Caki2 (cell line): ENCODE measurements at regions not wholly inside any gene's neighbourhood (a gene's known extent, or its start where the extent isn't known, plus 50 kb on each side); places are given as distances from the start of the nearest gene placed in this dataset.

ENCODE experiments used
- DNase-seq: peaks from one replicate; pipeline ENCODE4 v3.0.0-alpha.2; 2015; ENCODE audit warnings: low read depth
- in situ Hi-C: cut with HindIII; loops from 2 replicates; pipeline ENCODE4 v1.10.0; 2016; ENCODE audit warnings: low sequenced_read_pairs, low pct_unique_long_range_greater_than_20kb, mixed read lengths

DNA sequence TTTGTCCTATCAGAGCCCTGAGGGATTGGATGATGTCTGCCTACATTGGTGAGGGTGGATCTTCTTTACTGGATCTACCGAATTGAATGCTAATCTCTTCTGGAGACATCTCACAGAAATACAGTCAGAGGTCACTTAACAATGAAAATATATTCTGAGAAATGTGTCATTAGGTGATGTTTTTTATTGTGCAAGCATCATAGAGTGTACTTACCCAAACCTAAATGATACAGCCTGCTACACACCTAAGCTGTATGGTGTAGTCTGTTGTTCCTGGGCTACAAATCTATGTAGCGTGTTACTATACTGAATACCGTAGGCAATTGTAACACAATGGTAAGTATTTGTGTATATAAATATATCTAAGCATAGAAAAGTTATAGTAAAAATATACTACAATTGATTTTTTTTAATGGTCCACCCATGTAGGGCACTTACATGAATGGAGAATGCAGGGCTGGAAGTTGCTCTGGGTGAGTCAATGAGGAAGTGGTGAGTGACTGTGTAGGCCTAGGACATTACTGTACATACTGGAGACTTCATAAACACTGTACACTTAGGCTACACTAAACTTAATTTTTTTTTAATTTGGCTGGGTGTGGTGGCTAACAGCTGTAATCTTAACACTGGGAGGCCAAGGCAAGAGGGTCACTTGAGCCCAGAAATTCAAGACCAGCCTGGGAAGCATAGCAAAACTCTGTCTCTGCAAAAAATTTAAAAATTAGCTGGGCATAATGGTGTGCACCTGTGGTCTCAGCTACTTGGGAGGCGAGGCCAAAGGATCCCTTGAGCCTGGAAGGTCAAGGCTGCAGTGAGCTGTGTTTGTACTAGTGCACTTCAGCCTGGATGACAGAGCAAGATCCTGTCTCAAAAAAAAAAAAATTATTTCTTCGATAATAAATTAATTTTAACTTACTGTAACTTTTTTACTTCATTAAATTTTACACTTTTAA lies 226.3 kb upstream of the UBE2E3 start:
- in situ Hi-C loops: no loop called here
- DNase-seq: no peak

DNA sequence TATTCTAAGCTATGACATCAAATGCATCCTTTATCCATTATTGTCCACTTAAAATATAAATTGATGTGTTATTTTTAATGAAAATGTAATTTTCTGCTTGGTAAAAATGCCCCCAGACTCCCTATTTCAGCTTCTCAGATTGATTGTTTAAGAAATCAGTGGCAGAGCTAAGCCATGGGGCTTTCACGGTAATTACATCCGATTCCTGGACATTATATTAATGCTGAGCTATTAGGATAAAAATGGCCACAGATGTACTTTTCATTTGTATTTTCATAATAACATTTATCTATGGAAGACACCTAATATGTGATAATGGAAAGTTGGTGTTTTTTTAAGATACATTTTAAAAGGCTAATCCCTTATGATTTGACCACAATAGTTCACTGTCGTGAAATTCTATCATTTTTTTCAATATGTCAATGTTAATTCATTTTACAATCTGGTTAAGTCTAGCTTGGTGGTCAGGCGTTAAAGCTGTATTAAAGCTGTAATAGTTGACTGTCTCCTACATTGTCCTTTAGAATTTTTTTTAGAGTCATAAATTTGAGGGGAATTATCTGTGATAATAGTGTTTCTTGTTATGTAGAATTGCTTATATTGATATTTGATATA lies 229.0 kb upstream of the UBE2E3 start:
- no peak for DNase-seq
- in situ Hi-C loops: no loop called here

DNA sequence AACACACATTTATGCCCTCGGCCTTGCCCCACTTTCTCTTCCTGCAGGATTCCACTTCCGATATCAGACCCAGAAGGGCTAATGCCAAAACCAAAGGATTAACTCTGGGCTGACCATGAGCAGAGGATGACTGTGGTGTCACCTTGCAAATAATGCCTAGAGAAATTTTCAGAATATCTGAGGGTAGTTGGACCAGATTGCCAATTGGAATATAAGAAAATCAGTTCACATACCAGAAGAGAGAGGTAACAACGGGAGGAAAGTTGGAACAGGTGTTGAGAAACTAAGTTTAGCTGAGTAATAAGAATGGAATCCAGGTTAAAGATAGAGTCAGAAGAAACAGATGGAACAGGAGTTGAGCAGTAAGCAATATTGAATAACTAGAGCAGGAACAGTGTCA lies 232.7 kb upstream of the UBE2E3 start:
- peak; percentile 10 for DNase-seq
- in situ Hi-C loops: no loop called here

DNA sequence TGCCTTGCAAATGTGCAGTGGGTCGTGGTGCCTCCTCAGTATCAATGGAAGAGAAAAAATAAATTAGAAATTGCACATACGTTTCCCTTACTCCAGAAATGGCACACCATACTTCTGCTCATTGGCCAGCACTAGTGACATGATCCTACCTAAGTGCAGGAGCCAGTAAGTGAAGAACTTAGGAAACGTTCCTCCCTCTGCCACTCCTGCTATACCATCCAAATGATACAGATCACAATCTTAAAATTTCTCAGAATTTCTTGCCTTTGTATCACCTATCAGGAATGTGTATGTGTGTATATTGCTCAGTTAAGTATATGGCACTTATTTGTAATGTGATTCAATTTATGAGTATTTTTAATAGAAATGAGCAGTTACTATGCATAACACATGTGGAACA lies 237.0 kb upstream of the UBE2E3 start:
- in situ Hi-C loops: no loop called here
- no peak for DNase-seq

DNA sequence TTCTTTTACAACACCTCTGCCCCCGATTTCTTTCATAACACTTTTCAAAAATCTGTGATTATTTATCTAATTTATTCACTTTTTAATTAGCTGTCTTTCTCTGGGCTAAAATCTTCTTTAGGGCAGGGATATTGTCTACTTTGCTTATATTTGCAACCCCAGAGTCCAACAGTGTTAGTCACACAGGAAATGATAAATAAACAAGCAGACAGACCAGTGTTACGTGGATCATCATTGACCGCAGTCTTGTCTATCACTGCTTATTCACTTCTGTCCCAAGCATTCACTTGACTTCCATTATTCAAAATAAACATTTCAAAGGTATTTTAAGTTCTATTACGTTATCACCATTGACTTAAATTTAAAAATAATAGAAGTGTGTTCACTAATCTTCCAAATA lies 237.6 kb upstream of the UBE2E3 start:
- in situ Hi-C loops: no loop called here

DNA sequence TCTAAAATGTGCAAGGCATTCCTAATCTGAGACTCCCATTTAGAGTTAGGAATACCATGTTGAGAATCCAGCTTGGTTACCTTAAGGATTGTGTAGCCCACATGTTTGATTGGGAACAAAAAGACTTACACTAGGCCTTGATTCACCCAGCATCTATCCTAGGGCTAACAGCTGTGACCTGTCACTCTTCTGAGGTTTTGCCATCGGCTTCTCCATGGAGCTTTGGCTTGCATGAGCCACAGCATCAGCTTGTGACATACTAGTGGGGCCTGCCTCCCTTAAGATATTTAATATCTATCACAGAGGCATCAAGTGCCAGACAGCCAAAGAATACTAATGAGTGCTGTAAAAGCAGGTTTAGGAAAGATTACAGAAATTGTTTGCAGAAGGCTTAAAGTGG lies 241.3 kb upstream of the UBE2E3 start:
- no peak for DNase-seq
- in situ Hi-C loops: no loop called here

More for the DNA sequence above, 237.6 kb upstream of the UBE2E3 start:
- peak; percentile 79 for DNase-seq

DNA sequence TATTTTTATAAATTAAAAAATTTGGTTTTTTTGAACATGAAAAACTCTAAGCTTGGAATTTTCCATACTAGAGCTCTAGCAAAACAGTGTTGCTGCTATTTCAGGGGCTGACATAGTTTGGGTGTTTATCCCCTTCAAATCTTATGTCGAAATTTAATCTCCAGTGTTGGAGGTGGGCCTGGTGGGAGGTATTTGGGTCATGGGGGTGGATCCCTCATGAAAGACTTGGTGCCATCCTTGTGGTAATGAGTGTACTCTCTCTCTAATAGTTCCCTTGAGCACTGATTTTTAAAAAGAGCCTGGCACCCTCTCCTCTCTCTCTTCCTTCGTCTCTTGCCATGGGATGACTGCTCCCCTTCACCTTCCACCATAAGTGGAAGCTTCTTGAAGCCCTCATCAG lies 244.6 kb upstream of the UBE2E3 start:
- no peak for DNase-seq
- in situ Hi-C loops: no loop called here

DNA sequence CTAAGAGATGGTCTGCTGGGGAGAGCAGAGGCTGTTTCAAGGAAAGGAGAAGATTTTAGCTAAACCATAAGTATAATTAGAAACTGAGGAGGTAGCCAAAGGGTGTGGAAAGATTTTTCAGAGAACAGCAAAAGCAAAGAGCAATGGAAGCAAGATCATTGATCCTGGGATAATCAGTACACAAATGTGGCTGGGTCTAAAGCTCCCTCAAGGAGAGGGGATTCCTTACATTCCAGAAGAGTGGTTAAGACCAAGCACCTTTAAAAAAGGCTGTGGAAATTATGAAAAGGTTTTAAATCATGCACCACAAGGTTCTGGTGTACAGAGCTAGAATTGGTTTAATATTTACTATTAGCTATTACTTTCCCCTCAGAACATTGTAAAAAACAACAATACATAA lies 246.0 kb upstream of the UBE2E3 start:
- DNase-seq: no peak
- in situ Hi-C loops: no loop called here

DNA sequence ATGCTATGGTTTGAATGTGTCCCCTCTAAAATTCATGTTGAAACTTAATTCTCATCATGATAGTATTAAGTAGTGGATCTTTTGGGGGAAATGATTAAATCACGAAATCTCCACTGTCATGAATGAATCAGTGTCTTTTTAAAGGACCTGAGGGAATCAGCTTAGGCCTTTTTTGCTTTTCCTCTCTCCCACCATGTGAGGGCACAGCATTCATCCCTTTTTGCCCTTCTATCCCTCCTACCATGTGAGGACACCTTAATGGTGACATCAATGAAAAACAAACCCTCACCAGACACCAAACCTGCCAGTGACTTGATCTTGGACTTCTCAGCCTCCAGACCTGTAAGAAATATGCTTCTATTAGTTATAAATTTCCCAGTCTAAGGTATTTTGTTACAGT lies 247.1 kb upstream of the UBE2E3 start:
- in situ Hi-C loops: no loop called here
- DNase-seq: no peak

DNA sequence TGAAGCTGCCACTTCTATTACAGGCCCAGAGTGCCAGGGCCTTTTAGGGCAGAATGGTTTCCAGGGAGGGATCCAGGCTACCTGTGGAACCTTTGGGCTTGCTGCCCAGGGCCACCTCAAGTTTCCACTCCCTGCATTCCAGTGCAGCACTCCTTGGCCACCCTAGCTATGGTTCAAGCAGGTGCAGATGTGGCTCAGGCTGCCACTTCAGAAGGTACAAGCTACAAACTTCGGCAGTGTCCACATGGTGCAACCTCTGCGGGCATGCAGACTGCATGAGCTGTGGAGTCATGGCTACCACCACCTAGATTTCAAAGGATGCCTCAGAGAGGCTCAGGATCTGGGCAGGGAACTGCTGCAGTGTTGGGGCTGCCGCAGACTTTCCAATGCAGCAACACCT lies 248.1 kb upstream of the UBE2E3 start:
- in situ Hi-C loops: no loop called here

DNA sequence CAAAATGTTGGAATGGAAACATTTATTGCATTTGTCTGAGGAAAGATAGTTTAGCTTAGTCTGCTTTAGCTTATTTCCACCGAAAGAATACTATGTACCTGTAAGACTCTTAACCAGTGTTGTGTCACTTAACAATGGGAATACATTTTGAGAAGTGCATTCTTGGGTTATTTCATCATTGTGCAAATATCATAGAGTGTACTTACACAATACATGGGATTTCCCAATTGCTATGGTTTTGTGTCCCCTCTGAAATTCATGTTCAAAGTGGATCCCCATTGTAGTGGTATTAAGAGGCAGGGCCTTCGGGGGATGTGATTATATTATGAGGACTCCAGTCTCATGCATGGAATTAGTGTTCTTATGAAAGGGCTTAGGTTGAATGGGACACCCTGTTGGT lies 249.4 kb upstream of the UBE2E3 start:
- DNase-seq: no peak
- in situ Hi-C loops: no loop called here

More for the DNA sequence above, 248.1 kb upstream of the UBE2E3 start:
- DNase-seq: no peak

DNA sequence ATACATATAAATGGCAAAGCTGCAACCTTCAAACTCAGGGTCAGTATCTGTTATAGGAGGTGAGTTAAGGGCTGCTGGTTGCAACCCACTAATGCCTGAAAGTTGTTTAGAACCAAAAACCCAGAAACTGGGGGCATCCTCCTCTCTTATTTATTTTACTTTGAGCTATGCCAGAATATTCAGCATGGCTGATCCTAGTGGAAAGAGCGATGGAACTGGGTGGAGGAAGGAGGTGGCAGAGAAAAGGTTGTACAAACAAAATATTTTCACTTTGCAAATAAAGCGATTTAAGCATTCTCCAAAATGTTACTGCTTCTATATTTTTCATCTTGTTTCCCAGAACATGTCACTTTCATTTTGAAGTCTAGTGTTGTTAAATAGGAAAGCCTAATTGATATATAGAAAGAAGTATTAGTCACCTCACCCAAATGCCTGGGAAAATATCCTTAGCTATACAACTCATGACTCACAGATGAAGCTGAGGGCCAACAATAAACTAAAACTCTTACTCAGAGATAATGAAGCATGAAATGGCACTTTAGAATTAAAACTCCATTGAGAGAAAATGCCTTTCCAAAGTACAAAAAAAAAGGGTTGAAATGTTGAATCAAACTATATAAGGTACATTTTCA lies 251.4 kb upstream of the UBE2E3 start:
- in situ Hi-C loops: no loop called here

DNA sequence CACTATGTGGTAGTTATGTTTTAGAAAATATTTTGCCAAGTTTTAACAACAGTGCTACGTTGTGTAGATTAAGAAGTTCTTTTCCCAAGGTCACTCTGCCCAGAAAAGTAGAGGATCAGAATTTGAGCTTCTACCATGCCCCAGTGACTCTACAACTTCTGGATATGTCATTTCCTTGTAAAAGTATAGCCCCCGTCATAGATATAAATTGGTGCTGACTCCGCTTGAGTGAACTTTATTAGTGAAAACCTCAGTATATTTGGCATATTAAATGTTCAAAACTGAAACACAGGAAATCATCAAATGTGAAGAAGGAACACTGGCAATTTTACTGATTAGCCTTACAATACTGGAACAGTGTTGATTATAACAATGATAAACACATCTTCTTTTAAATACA lies 256.7 kb upstream of the UBE2E3 start:
- no peak for DNase-seq
- in situ Hi-C loops: no loop called here

More for the DNA sequence above, 251.4 kb upstream of the UBE2E3 start:
- peak; percentile 76 for DNase-seq

DNA sequence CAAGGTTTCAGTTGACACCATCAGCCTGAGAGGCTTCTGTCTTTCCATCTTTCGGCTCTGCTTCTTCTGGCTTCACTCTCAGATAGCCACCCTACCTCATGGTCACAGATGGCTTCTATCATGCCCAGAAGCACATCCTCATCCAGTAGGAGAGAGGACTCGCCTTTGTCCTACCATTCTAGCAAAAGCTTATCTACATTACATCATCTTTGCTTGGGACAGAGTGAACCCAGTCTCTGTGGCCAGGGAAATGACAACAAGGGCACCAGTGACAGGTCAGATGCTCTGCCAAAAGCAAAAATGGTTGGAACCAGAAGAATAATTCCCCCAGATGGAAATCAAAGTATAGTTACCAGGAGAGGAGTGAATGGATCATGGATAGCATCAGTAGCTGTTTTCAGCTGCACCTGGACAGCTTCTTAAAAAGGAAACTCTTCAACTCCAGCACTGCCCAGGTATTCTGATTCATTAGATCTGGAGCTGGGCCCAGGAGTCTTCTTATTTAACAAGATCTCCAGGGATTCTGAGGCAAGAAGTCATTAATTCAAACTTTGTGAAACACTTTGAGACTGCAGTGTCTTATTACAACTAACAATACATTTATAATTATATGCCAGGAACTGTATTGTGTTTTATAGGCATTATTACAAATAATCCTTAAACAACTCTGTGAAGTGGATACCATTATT lies 257.7 kb upstream of the UBE2E3 start:
- in situ Hi-C loops: no loop called here
- DNase-seq: no peak

DNA sequence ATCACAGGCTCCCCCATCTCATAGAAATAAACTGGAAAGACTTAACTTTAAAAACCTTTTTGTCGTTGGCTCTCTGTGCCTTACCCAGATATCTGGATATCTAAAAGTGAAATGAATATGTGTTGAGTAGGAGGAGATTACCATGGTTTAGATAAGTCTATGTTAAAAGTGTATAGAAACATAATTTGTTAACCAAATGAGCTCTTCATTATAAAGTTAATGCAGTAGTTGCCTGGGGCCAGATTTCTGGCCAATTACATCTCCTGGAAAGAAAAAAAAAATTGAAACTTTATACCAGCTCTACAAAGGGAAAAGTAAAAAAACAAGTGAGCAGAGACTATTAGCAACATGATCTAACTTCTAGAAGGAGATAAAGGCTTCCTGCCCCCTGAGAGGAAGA lies 259.6 kb upstream of the UBE2E3 start:
- in situ Hi-C loops: no loop called here
- DNase-seq: no peak

DNA sequence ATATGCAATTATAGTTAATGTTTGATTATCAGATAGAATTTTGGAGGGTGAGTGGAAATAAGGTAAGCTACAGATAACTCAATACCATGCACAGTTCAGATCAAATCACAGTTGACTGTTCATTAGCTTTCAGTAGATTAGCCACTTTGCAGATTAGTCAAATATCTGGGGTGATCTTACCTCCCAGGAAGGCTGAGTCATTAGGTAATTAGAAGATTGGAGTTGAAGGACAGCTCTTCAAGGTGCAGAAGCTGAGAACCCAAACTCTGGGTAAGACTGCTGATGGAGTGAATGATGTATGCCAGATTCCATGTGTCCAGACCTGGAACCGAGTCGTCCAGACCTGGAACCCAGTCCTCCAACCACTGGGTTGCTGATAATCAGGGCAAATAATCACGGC lies 262.8 kb upstream of the UBE2E3 start:
- in situ Hi-C loops: no loop called here
- no peak for DNase-seq

DNA sequence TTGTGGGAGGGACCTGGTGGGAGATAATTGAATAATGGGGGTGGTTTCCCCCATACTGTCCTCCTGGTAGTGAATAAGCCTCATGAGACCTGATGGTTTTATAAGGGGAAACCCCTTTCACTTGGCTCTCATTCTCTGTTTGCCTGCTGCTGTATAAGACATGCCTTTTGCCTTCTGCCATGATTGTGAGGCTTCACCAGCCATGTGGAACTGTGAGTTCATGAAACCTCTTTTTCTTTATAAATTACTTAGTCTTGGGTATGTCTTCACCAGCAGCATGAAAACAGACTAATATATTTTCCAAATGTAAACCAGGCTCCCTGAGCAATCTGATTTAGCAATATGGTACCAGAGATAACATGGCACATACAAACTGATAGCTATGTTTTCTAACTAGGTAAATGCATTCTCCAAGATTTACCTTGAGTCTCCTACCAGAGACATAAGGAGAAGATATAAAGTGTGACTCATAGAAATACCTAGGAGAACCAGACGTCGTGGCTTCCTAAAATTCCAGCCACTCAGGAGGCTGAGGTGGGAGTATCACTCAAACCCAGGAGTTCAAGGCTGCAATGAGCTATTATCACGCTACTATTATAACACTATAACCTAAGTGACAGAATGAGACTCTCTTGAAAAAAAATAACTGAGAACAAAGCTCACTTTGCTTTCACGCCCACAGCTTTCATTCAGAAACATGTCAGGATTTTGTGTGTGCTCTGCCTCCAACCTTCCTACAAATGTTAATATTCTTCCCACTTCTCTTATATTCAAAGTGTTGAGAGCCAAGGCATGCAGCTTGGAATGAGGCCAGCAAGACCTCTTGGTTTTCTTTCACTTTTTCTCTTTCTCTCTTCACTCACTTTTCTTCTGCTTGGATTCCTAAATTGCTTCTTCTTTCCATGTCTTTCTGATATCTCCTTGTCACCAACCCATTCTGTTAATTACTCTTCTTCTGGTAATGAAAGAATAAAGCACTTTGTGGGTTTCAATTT lies 263.9 kb upstream of the UBE2E3 start:
- in situ Hi-C loops: no loop called here
- DNase-seq: peak; percentile 49

DNA sequence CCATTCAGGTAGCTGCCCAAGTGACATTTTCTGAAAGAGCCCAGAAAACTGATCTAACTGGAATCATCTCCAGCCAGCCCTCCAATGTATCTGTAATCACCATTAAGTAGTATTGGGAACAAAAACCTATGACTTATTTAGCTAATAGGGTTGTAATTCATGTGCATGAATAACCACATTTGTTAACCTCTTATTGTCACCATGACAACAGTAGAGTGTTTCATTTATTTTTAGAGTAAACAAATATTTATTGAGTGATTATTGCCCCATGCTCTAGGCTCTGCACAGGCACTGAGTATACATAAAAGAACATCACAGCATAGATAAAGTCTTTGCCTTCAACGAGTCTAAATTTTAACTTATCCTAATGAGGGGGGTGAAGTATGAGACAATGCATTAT lies 265.4 kb upstream of the UBE2E3 start:
- in situ Hi-C loops: no loop called here
- DNase-seq: no peak
